NCI-H1436 (cell line): ENCODE measurements at regions not wholly inside any gene's neighbourhood (a gene's known extent, or its start where the extent isn't known, plus 50 kb on each side); places are given as distances from the start of the nearest gene placed in this dataset.

ENCODE experiments used
- DNase-seq: peaks from one replicate; lab custom pipeline; 2025; lab: John Stamatoyannopoulos, UW

DNA sequence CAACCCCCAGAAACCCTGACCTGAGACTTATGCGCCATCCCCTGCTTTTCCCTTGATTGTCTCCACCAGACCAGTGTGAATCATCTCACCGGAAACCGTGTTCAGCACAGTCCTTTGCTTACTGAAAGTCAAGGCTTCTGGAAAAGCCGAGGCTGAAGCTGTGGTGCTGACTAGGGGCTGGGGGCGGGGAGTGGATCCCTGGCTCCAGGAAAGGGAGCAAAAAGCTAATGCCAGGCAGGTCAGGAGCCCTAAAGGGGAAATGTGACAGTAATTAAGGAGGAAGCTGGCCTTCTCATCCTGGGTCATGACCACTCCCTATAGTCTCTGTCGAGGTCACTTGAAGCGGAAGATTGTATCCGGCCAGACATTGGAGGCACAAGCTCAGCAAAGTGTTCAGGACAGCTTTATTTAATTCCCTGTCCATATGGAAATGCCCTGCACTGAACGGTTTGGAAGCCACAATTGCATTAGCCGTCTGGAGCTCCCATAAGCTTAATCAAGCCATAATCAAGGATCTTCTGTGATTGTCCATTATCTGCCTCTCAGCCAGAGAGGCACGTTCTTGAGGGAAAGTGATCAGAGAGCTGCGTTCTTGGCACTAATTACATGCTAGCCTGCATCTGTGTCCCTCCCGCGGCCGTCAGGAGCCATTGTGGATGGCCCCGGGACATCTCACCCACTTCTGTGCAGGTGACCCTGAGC is 403.6 kb downstream of the RRAGC start:
- no peak for DNase-seq

- DNase-seq = no peak
Measured at GRCh38 chr1:38454749-38455441, 404.7 kb downstream of the RRAGC start.

- no peak for DNase-seq
Measured at GRCh38 chr1:38454236-38454635, 405.3 kb downstream of the RRAGC start.

- DNase-seq = no peak
Measured at GRCh38 chr1:38452246-38452645, 405.7 kb upstream of the POU3F1 start.

DNA sequence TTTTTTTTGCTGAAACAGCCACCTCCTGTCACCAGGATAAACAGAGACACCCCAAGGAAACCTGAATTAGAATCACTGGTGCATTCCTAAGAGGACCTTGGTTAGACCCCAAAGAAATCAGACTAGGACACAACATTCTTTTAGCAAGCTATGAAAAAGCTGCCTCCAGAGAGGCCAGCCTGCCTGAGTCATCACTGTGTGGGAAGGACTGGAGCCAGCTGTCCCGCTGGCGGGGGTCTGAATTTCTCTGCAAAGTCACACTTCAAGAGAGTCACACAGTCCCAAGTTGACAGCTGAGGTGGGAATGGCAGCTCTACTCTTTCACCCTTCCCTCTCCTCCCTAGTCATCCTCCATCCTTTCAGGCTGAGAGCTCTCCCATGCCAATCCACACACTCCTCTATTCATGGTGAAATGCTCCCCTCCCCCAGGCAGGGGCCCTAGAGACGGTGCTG is 405.0 kb upstream of the POU3F1 start:
- DNase-seq = no peak

- DNase-seq = no peak
Measured at GRCh38 chr1:38448893-38449292, 402.3 kb upstream of the POU3F1 start.

DNA sequence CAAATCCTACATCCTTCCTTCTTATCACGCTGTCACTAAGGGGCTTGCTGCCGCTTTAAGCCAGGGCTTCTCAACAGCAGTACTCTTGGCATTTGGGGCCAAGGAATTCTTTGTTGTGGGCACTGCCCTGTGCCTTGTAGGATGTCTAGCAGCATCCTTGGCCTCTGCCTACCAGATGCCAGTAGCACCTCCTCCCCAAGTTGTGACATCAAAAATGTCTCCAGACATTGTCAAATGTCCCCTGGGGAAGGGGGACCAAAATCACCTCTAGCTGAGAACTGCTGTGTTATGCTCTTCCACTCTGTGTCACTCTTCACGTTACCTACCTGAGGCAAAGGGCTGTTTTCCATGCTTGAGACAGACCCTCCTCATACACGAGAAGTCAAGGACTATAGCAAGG is 400.3 kb upstream of the POU3F1 start:
- no peak for DNase-seq

GRCh38 chr1:38444770-38445442 is 398.3 kb upstream of the POU3F1 start:
- no peak for DNase-seq

- DNase-seq = no peak
Measured at GRCh38 chr1:38444311-38444710, 397.7 kb upstream of the POU3F1 start.

DNA sequence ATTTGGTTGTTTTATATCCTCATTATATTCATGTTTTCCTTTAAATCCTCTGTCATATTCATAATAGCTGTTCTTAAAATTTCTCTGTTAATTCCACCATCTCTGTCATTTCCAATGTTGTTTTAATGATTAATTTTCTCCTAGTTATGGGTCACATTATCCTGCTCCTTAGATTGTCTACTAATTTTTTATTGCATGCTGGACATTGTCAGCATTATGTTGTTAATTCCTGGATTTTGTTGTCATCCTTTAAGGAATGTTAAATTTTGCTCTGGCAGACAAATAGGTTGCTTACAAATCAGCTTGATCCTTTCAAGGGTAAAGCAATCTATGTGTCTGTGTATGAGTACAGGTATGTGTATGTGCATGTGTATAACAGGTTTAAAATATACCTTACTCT is 393.8 kb upstream of the POU3F1 start:
- DNase-seq = no peak

- no peak for DNase-seq
Measured at GRCh38 chr1:38436749-38437148, 390.2 kb upstream of the POU3F1 start.

- DNase-seq = no peak
Measured at GRCh38 chr1:38436006-38436405, 389.4 kb upstream of the POU3F1 start.

DNA sequence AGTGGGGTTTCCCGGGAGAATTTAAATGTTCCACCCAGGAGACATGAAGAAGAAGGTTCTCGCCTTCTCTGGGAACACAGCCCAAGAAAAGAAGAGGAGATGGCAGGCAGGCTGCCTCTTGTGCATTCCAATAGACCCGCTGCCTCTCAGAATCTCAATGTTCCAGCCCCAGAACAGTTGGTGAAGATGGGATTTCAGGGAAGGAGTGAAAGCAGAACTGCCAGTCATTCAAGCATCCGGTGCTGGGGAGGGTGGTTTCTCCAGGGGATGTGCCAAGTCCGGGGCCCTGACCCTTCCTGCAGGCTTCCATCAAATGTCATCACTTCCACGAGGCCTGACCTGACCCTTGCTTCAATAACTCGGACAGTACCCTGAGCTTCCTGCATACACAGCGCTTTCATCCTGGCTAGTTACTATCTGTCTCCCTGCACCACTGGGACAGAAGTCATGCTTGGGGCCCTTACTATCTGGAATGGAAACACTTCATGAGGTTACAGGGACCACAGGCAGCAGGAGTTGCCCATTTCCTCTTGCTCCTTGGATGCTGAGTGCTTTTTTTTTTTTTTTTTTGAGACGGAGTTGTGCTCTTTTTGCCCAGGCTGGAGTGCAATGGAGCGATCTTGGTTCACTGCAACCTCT is 386.6 kb upstream of the POU3F1 start:
- DNase-seq = no peak

DNA sequence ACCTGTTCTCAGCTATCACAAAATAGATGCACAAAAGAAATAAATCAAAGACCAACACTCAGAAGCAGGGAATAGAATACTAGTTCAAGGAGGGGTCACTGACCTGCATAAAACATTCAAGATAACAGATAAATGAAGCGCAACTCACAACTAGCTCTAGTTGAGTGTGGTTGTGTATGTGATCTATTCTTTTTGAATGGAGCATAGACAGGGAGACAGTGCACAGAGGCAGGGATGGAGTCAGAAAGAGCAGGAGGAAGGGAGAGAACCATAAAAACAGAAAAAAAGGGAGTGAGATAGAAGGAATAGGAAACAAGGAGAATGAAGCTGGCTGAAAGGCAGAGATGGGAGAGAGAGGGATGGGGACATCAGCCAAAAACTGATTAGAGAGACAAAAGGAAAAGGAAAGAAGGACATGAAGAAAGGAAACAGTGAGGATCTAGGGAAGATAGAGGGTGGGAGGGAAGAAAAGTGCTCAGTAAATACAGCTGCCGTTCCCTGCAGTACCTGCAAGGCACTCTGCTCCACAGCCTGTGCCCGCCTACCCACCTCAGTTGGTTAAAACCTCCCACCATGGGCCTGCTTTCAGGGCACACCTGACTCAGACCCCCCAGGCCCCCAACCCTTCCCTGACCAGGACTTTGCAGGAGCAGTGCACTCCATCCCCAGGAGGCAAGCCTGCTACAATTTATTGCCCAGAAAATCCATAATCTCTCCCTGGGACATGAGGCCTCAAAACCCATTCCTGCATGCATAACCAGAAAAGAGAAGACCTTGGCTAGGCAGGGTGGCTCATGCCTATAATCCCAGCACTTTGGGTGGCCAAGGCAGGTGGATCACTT is 385.2 kb upstream of the POU3F1 start:
- DNase-seq = no peak

- DNase-seq = no peak
Measured at GRCh38 chr1:38430949-38431348, 384.4 kb upstream of the POU3F1 start.

- DNase-seq = no peak
Measured at GRCh38 chr1:38424677-38425076, 378.1 kb upstream of the POU3F1 start.

DNA sequence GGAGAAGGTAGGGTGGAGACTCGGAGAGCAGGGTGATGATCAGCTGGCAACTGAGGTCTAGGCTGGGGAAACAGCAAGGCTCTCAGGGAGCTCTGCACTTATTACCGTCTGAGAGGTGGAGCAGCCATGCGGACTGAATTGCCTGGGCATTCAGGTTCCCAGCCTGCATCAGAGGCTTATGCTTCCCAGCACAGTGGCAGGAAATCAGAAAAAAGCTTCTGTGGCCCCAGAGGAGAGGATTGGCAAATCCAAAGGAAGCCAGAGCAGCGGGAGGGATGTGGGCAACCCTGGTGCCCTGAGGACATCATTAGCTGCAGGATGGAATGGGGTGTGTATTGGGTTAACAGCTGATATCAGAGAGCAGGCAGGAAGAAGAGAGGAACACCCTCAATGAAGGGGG is 374.1 kb upstream of the POU3F1 start:
- DNase-seq = no peak

DNA sequence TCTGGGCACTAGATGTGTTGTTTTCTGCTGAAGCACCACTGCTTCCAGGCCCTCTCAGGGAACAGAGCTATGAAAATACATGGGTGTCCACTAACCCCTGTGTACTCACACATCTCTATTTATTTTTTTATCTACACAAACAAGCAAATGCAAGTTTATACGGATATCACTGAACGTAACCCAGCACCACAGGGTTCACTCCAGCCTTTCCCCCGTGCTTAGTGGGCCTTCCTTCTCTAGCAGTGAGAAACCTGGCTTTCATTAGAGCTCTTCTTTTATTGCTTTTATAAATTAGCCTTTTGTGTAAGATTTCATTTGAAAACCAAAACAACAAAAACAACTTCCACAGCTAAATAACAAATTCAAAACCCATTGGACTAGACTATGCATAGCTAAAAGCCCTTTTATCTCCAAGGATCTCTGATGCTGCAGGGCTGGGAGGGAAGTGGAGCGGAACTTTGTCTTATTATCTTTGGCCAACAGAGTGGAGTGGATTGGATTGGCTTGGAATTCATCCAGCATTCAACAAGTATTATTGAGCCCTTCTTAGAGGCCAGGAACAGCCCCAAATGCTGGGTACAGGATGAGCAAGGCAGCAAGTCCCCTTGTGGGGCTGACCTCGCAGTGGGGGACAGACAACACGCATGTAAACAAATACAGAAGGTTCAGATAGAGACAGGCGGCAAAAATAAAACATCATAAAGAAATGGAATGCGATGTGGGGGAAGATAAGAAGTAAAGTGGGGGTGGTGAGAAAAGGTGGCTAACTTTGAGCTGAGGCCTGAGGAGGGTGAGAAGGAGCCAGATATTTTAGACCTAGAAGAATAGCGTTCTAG is 371.8 kb upstream of the POU3F1 start:
- DNase-seq = no peak

DNA sequence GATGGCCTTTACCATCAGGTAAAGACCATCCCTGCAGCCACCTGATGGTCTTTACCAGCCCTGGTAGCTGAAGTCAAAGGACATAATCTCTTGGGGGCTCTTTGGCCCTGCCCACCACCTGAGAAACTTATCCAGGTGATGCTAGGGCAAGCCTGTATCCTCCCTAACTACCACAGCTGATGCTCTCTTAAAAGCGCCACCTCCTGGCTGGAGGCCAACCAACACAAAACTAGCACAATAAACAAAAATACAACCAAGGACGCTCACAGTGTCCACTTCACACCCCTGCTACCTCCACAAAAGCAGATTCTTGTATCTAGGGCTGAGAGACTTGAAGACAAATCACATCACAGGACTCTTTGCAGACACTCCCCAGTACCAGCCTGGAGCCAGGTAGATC is 357.1 kb upstream of the POU3F1 start:
- no peak for DNase-seq

DNA sequence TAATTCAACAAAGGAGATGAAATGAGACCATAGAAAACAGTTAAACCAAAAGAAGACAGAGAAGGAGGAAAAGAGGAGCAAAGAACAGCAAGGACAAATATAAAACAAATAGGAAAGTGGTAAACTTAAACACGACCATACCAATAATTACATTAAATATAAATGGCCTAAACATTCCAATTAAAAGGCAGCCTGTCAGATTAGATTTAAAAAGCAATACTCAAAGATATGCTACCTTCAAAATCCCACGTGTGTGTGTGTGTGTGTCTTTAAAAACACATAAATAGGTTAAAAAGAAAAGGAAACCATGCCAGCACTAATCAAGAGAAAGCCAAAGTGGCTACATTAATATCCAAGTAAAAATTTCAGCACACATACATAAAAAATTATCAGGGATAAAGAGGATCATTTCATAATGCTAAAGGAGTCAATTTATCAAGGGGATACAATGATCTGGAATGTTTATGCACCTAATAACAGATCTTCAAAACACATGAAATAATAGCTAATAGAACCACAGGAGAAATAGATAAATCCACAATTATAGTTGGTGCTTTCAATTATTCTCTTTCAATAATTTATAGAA is 355.7 kb upstream of the POU3F1 start:
- no peak for DNase-seq

- DNase-seq = no peak
Measured at GRCh38 chr1:38396606-38397005, 350.0 kb upstream of the POU3F1 start.
